PC-3 (cell line): ENCODE measurements at regions not wholly inside any gene's neighbourhood (a gene's known extent, or its start where the extent isn't known, plus 50 kb on each side); places are given as distances from the start of the nearest gene placed in this dataset.

Source experiments
- EZH2 ChIP-seq: fragments of 300-600 bp; sonication (generic); IDR thresholded peaks from one replicate; pipeline ENCODE4 v1.6.1; 2017; ENCODE audit warnings: antibody characterized with exemption, mild to moderate bottlenecking, low read length; ENCODE audit not compliant: unreplicated experiment
- EZH2phosphoT487 ChIP-seq: fragments of 300-600 bp; sonication (generic); IDR thresholded peaks from 2 replicates; pipeline ENCODE4 v1.6.1; 2018; ENCODE audit warnings: mild to moderate bottlenecking, antibody characterized with exemption, low read length, borderline replicate concordance
- TF ChIP-seq, protein P1 (sequence below): fragments of 300-600 bp; sonication (generic); conservative IDR thresholded peaks from 2 replicates; pipeline ENCODE4 v1.5.1; 2017; ENCODE audit warnings: antibody characterized with exemption, low read depth, mild to moderate bottlenecking, low read length

DNA sequence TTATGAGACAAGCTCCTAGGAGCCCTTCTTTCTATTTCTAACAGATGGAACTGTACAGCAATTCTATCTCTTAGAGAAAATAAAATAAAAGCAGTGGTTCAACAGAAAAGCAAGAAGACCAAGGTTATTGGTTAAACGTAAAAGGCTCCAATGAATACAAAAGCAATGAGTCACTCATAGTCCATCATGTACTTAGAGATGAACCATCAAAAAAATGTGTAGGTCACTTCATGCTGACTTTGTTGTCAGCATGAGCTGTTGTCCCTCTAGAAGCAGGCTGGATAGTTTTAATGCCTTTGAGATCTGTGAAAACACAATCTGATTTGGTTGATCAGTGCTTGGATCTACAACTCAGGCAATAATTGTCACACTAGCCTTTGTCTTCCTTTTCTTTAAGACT lies 378.6 kb upstream of the ANXA10 start:
- TF ChIP-seq, protein P1, sequence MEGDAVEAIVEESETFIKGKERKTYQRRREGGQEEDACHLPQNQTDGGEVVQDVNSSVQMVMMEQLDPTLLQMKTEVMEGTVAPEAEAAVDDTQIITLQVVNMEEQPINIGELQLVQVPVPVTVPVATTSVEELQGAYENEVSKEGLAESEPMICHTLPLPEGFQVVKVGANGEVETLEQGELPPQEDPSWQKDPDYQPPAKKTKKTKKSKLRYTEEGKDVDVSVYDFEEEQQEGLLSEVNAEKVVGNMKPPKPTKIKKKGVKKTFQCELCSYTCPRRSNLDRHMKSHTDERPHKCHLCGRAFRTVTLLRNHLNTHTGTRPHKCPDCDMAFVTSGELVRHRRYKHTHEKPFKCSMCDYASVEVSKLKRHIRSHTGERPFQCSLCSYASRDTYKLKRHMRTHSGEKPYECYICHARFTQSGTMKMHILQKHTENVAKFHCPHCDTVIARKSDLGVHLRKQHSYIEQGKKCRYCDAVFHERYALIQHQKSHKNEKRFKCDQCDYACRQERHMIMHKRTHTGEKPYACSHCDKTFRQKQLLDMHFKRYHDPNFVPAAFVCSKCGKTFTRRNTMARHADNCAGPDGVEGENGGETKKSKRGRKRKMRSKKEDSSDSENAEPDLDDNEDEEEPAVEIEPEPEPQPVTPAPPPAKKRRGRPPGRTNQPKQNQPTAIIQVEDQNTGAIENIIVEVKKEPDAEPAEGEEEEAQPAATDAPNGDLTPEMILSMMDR: no peak
- no peak for TF ChIP-seq EZH2phosphoT487
- no peak for TF ChIP-seq EZH2
